OCI-LY1 (cell line): ENCODE measurements at regions not wholly inside any gene's neighbourhood (a gene's known extent, or its start where the extent isn't known, plus 50 kb on each side); places are given as distances from the start of the nearest gene placed in this dataset.

Source experiments
- CTCF ChIP-seq: fragments of 200-600 bp; sonication (generic), shearing (Covaris generic); IDR thresholded peaks from 2 replicates; pipeline ENCODE4 v1.5.1; 2017; ENCODE audit warnings: mild to moderate bottlenecking, antibody characterized with exemption, low read length, moderate library complexity, mixed read lengths
- EZH2 ChIP-seq: fragments of 200-600 bp; sonication (generic), shearing (Covaris generic); IDR thresholded peaks from 2 replicates; pipeline ENCODE4 v1.8.0; 2017; ENCODE audit warnings: borderline replicate concordance, mixed run types, mild to moderate bottlenecking, antibody characterized with exemption, low read length, moderate library complexity, mixed read lengths

GRCh38 chrX:526295-527224, 104.0 kb upstream of the SHOX start:
- TF ChIP-seq CTCF (no peak), EZH2 (no peak)
